PC-3 (cell line): ENCODE measurements at regions not wholly inside any gene's neighbourhood (a gene's known extent, or its start where the extent isn't known, plus 50 kb on each side); places are given as distances from the start of the nearest gene placed in this dataset.

Source experiments
- EZH2 ChIP-seq: fragments of 300-600 bp; sonication (generic); IDR thresholded peaks from one replicate; pipeline ENCODE4 v1.6.1; 2017; ENCODE audit warnings: antibody characterized with exemption, mild to moderate bottlenecking, low read length; ENCODE audit not compliant: unreplicated experiment
- EZH2phosphoT487 ChIP-seq: fragments of 300-600 bp; sonication (generic); IDR thresholded peaks from 2 replicates; pipeline ENCODE4 v1.6.1; 2018; ENCODE audit warnings: mild to moderate bottlenecking, antibody characterized with exemption, low read length, borderline replicate concordance
- TF ChIP-seq, protein P1 (sequence below): fragments of 300-600 bp; sonication (generic); conservative IDR thresholded peaks from 2 replicates; pipeline ENCODE4 v1.5.1; 2017; ENCODE audit warnings: antibody characterized with exemption, low read depth, mild to moderate bottlenecking, low read length

DNA sequence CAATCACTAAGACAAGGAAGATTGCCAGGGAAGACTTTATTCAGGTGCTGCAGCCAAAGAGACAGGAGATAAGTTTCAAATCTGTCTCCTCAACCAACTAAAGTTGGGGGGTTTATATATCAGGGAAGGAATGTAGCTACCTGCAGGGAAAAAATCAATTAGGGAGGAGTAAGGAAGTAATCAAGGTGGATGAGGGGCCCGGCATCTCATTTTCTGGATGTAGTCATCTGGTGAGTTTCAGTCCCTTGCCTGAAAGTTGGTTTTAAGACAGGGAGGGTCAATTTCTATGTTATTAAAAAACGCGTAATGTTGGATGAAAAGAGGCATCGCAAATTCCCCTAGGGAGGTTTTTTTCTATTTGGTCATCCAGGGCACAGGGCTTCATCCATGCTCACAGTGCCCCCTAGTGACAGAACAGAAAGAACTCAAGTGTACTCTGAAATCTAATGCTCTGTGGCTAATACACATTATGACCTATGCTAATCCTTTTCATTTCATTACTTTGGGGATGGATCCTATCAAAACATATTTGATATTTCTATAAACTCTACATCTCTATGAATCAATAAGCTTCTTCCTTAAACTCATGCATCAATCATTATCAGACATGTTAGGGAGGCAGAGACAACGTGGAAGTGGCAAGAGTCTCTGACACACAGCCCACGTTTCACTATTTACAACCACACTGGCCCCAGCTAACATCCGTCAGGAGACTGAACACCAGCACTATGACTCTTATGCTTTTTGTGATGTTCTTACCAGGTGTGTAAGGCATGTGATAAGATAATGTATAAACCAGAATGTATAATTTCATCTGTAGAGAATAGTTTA, 1577.0 kb upstream of the TENM3 start:
- TF ChIP-seq, protein P1, sequence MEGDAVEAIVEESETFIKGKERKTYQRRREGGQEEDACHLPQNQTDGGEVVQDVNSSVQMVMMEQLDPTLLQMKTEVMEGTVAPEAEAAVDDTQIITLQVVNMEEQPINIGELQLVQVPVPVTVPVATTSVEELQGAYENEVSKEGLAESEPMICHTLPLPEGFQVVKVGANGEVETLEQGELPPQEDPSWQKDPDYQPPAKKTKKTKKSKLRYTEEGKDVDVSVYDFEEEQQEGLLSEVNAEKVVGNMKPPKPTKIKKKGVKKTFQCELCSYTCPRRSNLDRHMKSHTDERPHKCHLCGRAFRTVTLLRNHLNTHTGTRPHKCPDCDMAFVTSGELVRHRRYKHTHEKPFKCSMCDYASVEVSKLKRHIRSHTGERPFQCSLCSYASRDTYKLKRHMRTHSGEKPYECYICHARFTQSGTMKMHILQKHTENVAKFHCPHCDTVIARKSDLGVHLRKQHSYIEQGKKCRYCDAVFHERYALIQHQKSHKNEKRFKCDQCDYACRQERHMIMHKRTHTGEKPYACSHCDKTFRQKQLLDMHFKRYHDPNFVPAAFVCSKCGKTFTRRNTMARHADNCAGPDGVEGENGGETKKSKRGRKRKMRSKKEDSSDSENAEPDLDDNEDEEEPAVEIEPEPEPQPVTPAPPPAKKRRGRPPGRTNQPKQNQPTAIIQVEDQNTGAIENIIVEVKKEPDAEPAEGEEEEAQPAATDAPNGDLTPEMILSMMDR = peak; percentile 71
- TF ChIP-seq EZH2 (no peak), EZH2phosphoT487 (no peak)
